SW 1271 (cell line): ENCODE measurements at regions not wholly inside any gene's neighbourhood (a gene's known extent, or its start where the extent isn't known, plus 50 kb on each side); places are given as distances from the start of the nearest gene placed in this dataset.

ENCODE experiments used
- DNase-seq, 2 experiments: peaks; one replicate each; lab custom pipeline; 2025; lab: John Stamatoyannopoulos, UW

DNA sequence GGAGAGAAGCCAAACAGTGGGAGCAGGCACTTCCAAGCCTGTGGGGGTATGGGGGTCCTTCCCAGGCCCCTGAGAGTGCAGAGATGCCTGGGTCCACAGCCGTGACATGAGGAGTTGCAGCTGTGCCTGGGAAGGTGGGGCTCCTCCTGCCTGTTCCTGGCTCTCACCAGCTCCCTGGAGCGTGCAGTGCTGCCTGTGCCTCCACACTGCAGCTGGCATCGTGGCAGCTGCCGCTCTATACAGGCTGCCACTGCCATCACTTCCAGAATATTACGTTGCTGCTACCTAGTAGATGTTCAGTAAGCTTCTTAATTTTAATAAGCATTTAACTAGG lies 223.7 kb downstream of the KCNC2 start:
- no peak for DNase-seq

DNA sequence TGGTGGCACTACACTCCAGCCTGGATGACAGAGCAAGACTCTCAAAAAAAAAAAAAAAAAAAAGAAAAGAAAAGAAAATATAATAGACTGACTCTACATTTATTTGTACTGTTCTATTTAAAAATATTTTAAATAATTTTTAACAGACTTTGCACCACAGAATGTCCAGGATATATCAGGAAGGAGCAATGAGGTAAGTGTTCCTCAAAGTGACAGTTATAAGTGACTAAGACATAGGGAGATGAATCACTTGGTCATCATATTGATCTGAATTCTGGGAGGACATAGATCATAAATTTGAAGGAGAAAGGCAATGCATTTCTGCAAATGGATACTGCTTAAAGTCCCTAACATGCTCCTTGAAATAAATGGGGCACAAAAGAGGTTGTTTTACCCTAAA lies 221.5 kb downstream of the KCNC2 start:
- DNase-seq = no peak
